ENCODE measurements at regions not wholly inside any gene's neighbourhood (a gene's known extent, or its start where the extent isn't known, plus 50 kb on each side); places are given as distances from the start of the nearest gene placed in this dataset.
"Not testable (repeated sequence)": the region's sequence is repeated elsewhere in the genome, so short reads cannot be mapped to it uniquely, and the experiment has no call there.

DNA sequence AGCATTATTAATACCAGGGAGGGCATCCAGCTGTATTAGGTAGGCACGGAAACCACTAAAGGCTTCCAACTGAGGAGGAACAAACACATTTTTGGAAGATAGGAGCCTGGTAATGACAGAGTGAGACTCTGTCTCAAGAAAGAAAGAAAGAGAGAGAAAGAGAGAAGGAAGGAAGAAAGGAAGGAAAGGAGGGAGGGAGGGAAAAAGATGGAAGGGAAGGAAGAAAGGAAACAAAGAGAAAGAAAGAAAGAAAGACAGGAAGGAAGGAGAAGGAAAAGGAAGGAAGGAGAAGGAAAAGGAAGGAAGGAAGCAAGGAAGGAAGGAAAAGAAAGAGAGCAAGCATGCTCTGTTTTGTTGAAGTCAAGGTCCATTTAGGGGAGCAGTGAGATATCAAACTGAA, 103.8 kb upstream of the RFX8 start:
- no peaks in the 10 kb centered on the region for H3K4me1 ChIP-seq
- DNase-seq (no peak), ATAC-seq (no peak), FAIRE-seq (no peak)
- no peak overlapping the region for H3K27ac ChIP-seq
- intact Hi-C loops (cut with DNase I): no loop called here
- H3K9me3 ChIP-seq: no peaks in the 10 kb centered on the region
- TF ChIP-seq CTCF (IDR thresholded peaks at IDR 0.05): no peak
- H3K4me3 ChIP-seq: no peak overlapping the region
- H3K36me3 ChIP-seq: no peaks in the 10 kb centered on the region
- WGBS, 2 donors: 86 to 89% methylated on average over 1 of the region's 1 CpG
- no peaks in the 10 kb centered on the region for H3K27me3 ChIP-seq

DNA sequence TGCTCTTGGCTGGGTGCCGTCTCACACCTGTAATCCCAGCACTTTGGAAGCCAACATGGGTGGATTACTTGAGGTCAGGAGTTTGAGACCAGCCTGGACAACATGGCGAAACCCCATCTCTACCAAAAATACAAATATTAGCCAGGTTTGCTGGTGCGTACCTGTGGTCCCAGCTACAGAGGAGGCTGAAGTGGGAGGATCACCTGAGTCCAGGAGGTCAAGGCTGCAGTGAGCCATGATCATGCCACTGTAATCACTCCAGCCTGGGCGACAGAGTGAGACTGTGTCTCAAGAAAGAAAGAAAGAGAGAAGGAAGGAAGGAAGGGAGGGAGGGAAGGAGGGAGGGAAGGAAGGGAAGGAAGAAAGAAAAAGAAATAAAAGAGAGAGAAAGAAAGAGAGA, 103.2 kb upstream of the RFX8 start:
- FAIRE-seq: not testable (repeated sequence)

DNA sequence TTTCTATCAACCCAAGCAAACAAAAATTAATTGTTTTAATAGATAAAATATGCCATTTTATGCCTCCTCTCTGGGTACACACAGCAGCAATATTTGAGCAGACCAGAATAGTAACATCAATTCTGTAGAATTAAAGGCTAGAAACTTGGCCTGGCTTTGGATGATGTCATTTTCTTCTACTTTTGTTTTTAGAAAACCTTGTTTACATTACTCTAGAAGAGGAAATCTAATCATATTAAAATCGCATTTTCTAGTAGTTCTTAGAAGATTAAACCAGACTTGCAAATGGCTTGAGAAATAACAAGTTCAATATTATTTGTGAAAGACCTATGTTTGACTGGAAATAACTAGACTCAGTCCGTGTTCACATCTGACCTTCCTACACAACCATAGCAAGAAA, 102.3 kb upstream of the RFX8 start:
- Histone ChIP-seq H3K4me3 (no peak overlapping the region), H3K36me3 (no peaks in the 10 kb centered on the region), H3K27ac (no peak overlapping the region), H3K27me3 (no peaks in the 10 kb centered on the region), H3K4me1 (no peaks in the 10 kb centered on the region), H3K9me3 (no peaks in the 10 kb centered on the region)
- ATAC-seq: no peak
- DNase-seq: no peak
- intact Hi-C loops (cut with DNase I): no loop called here
- no peak for FAIRE-seq
- 52 to 57% methylated on average over 2 of the region's 2 CpGs for WGBS, 2 donors
- no peak for TF ChIP-seq CTCF (IDR thresholded peaks at IDR 0.05)

More for the DNA sequence above, 103.2 kb upstream of the RFX8 start:
- H3K4me3 ChIP-seq; H3K27ac ChIP-seq; H3K27me3 ChIP-seq; ATAC-seq; intact Hi-C loops (cut with DNase I); DNase-seq; H3K9me3 ChIP-seq; H3K4me1 ChIP-seq; H3K36me3 ChIP-seq: not testable (repeated sequence)
- WGBS, 2 donors: 89 to 93% methylated on average over 4 of the region's 4 CpGs

DNA sequence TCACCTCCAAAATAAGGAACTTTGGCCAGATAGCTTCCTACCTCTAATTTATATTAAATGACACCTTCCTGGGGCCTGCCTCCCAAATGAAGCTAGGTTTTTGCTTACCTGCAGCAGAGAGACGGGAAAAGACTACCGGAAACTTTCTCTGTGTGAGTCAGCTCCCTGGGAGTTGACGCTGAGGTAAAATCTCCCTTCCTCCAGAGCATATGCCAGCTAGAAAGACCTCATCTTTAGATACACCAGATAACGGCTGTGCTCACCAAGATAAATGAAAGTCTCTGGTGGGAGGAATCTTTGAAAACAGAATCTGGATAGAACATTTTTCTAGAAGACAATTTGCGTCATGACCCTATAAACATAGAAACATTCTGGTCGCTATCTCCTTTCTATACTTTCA, 99.7 kb upstream of the RFX8 start:
- no peaks in the 10 kb centered on the region for H3K36me3 ChIP-seq
- FAIRE-seq: no peak
- no peak for TF ChIP-seq CTCF (IDR thresholded peaks at IDR 0.05)
- H3K4me3 ChIP-seq: no peak overlapping the region
- H3K27me3 ChIP-seq: no peaks in the 10 kb centered on the region
- no peak overlapping the region for H3K27ac ChIP-seq
- no peak for ATAC-seq
- H3K9me3 ChIP-seq: no peaks in the 10 kb centered on the region
- no peak for DNase-seq
- intact Hi-C loops (cut with DNase I): no loop called here
- 88 to 91% methylated on average over 6 of the region's 6 CpGs for WGBS, 2 donors
- no peaks in the 10 kb centered on the region for H3K4me1 ChIP-seq

GRCh38 chr2:101571951-101572350, 97.0 kb upstream of the RFX8 start:
- H3K27ac ChIP-seq: no peak overlapping the region
- no peaks in the 10 kb centered on the region for H3K36me3 ChIP-seq
- no peaks in the 10 kb centered on the region for H3K4me1 ChIP-seq
- H3K4me3 ChIP-seq: no peak overlapping the region
- no peaks in the 10 kb centered on the region for H3K27me3 ChIP-seq
- WGBS, 2 donors: 76 to 94% methylated on average over 1 of the region's 1 CpG
- FAIRE-seq: no peak
- H3K9me3 ChIP-seq: no peaks in the 10 kb centered on the region
- TF ChIP-seq CTCF (IDR thresholded peaks at IDR 0.05): no peak
- no peak for ATAC-seq
- intact Hi-C loops (cut with DNase I): no loop called here
- no peak for DNase-seq
